ENCODE measurements at regions not wholly inside any gene's neighbourhood (a gene's known extent, or its start where the extent isn't known, plus 50 kb on each side); places are given as distances from the start of the nearest gene placed in this dataset.
"Not testable (repeated sequence)": the region's sequence is repeated elsewhere in the genome, so short reads cannot be mapped to it uniquely, and the experiment has no call there.

DNA sequence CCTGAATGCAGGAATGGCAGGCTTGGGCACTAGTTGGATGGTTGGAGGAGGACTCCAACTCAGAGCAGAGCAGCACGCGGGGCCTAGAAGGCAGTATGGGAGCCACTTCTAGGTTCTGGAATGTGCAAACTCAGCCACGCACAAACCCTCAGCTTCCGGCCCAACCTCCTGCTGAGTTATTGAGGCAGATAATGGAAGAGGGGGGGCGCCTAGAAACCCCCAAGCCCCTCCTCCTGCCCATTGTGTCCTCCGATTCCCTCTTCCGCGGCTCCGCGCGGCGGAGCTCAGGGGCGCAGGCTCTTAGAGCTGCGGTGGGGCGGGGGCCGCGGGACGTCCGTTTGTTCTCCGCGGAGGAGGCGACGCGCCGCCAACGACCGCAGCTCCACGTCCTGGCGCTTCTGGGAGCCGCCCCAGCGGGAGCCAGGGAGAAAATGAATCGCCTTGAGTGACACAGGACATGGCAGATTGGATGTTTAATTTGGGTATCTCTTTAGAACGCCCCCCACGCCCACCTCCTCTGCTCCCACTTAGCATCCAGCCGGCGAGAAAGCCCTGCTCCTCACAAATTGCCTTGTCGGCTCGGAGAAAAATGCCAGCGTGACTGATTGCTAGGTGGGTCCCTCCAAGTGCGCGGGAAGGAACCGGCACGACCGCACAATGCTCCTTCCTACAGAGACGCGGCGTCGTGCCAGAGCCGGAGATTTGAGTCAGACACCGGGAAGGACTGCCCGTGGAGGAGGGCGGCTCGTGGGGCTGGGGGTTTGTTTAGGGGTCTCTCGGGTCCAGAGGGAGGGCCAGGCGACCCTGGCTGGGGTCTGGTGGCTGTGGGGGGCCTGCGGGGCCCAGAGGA lies 144.6 kb downstream of the NECTIN1 start:
- H4K20me1 ChIP-seq (ENCODE audit: insufficient read depth, low read length) = no peaks in the 10 kb centered on the region
- DNase-seq (ENCODE audit: low read depth) (peak; percentile 89), FAIRE-seq (no peak)
- H3K9me3 ChIP-seq (ENCODE audit: insufficient read depth, low read depth, low read length) = peaks cover 2% of the 10 kb centered on the region
- Mint-ChIP-seq H3K4me3 (ENCODE audit: unreplicated experiment) (peak overlapping the region; percentile 82), H3K4me1 (ENCODE audit: low read depth, unreplicated experiment) (peaks cover 2% of the 10 kb centered on the region), H3K27me3 (ENCODE audit: low read depth, unreplicated experiment) (peaks cover 11% of the 10 kb centered on the region), H3K9me3 (ENCODE audit: unreplicated experiment) (peaks cover 6% of the 10 kb centered on the region), H3K36me3 (ENCODE audit: low read depth, unreplicated experiment) (no peaks in the 10 kb centered on the region), H3K27ac (ENCODE audit: unreplicated experiment) (peak overlapping the region; percentile 53)
- peak overlapping the region; percentile 76 for H3K9ac ChIP-seq (ENCODE audit: low read length)
- peak overlapping the region; percentile 88 for H2AFZ ChIP-seq (ENCODE audit: low read depth, low read length)
- no peaks in the 10 kb centered on the region for H3K79me2 ChIP-seq (ENCODE audit: insufficient read depth, low read length)
- no peak overlapping the region for H3K27ac ChIP-seq (ENCODE audit: low read depth, low read length)
- TF ChIP-seq EZH2 (IDR thresholded peaks at IDR 0.05; ENCODE audit: insufficient read depth, low read length) = no peak
- TF ChIP-seq, protein P1, sequence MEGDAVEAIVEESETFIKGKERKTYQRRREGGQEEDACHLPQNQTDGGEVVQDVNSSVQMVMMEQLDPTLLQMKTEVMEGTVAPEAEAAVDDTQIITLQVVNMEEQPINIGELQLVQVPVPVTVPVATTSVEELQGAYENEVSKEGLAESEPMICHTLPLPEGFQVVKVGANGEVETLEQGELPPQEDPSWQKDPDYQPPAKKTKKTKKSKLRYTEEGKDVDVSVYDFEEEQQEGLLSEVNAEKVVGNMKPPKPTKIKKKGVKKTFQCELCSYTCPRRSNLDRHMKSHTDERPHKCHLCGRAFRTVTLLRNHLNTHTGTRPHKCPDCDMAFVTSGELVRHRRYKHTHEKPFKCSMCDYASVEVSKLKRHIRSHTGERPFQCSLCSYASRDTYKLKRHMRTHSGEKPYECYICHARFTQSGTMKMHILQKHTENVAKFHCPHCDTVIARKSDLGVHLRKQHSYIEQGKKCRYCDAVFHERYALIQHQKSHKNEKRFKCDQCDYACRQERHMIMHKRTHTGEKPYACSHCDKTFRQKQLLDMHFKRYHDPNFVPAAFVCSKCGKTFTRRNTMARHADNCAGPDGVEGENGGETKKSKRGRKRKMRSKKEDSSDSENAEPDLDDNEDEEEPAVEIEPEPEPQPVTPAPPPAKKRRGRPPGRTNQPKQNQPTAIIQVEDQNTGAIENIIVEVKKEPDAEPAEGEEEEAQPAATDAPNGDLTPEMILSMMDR (IDR thresholded peaks at IDR 0.05; ENCODE audit: insufficient read depth, low read depth, low read length) = no peak
- H3K27me3 ChIP-seq (ENCODE audit: insufficient read depth, low read length) = no peaks in the 10 kb centered on the region
- H3K4me2 ChIP-seq (ENCODE audit: low read length) = peak overlapping the region; percentile 98
- no peaks in the 10 kb centered on the region for H3K36me3 ChIP-seq (ENCODE audit: insufficient read depth, low read length)
- H3K4me1 ChIP-seq (ENCODE audit: insufficient read depth, low read length) = peaks cover 17% of the 10 kb centered on the region
- peak overlapping the region; percentile 67 for H3K4me3 ChIP-seq (ENCODE audit: insufficient read depth, low read depth, low read length)

DNA sequence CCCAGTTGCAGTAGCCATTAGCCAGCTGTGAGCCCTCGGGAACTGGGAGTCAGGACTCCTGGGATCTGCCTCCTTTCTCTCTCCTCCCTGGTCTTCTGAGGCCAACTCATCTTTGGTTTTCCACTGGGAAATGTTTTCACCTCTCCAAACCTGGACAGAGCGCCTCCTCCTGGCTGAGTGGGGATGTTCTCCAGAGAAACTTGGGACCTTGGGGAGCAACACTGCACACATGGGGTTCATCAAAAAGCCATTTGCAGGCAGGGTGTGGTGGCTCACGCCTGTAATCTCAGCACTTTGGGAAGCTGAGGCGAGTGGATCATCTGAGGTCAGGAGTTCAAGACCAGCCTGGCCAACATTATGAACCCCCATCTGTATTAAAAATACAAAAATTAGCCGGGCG lies 145.4 kb downstream of the NECTIN1 start:
- peaks cover 2% of the 10 kb centered on the region for H3K9me3 ChIP-seq (ENCODE audit: insufficient read depth, low read depth, low read length)
- peak overlapping the region; percentile 98 for H3K4me2 ChIP-seq (ENCODE audit: low read length)
- H3K4me3 ChIP-seq (ENCODE audit: insufficient read depth, low read depth, low read length) = no peak overlapping the region
- Mint-ChIP-seq H3K4me1 (ENCODE audit: low read depth, unreplicated experiment) (peaks cover 2% of the 10 kb centered on the region), H3K9me3 (ENCODE audit: unreplicated experiment) (peaks cover 6% of the 10 kb centered on the region), H3K27me3 (ENCODE audit: low read depth, unreplicated experiment) (peaks cover 11% of the 10 kb centered on the region), H3K27ac (ENCODE audit: unreplicated experiment) (no peak overlapping the region), H3K4me3 (ENCODE audit: unreplicated experiment) (no peak overlapping the region), H3K36me3 (ENCODE audit: low read depth, unreplicated experiment) (no peaks in the 10 kb centered on the region)
- no peaks in the 10 kb centered on the region for H4K20me1 ChIP-seq (ENCODE audit: insufficient read depth, low read length)
- no peak overlapping the region for H2AFZ ChIP-seq (ENCODE audit: low read depth, low read length)
- H3K36me3 ChIP-seq (ENCODE audit: insufficient read depth, low read length) = no peaks in the 10 kb centered on the region
- H3K27me3 ChIP-seq (ENCODE audit: insufficient read depth, low read length) = no peaks in the 10 kb centered on the region
- no peaks in the 10 kb centered on the region for H3K79me2 ChIP-seq (ENCODE audit: insufficient read depth, low read length)
- no peak overlapping the region for H3K27ac ChIP-seq (ENCODE audit: low read depth, low read length)
- no peak for FAIRE-seq
- no peak overlapping the region for H3K9ac ChIP-seq (ENCODE audit: low read length)
- peaks cover 17% of the 10 kb centered on the region for H3K4me1 ChIP-seq (ENCODE audit: insufficient read depth, low read length)
- TF ChIP-seq EZH2 (IDR thresholded peaks at IDR 0.05; ENCODE audit: insufficient read depth, low read length) = no peak
- TF ChIP-seq, protein P1 (IDR thresholded peaks at IDR 0.05; ENCODE audit: insufficient read depth, low read depth, low read length) = no peak
- no peak for DNase-seq (ENCODE audit: low read depth)

DNA sequence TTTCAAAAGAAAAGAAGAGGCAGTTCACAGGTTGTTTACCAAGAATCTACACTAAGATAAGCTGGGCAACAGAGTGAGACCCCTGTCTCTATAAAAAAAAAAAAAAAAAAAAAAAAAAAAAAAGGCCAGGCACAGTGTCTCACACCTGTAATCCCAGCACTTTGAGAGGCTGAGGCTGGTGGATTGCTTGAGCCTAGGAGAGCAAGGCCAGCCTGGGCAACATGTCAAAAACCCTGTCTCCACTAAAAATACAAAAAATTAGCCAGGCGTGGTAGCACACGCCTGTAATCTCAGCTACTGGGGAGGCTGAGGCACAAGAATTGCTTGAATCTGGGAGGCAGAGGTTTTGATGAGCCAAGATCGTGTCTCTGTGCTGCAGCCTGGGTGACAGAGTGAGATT lies 147.6 kb downstream of the NECTIN1 start:
- not testable (repeated sequence) for H3K4me3 Mint-ChIP-seq (ENCODE audit: unreplicated experiment); DNase-seq (ENCODE audit: low read depth); H3K36me3 Mint-ChIP-seq (ENCODE audit: low read depth, unreplicated experiment); H3K27ac Mint-ChIP-seq (ENCODE audit: unreplicated experiment); H3K9me3 Mint-ChIP-seq (ENCODE audit: unreplicated experiment); H3K4me1 Mint-ChIP-seq (ENCODE audit: low read depth, unreplicated experiment); H3K79me2 ChIP-seq (ENCODE audit: insufficient read depth, low read length); H2AFZ ChIP-seq (ENCODE audit: low read depth, low read length); H4K20me1 ChIP-seq (ENCODE audit: insufficient read depth, low read length); FAIRE-seq; H3K27ac ChIP-seq (ENCODE audit: low read depth, low read length); H3K9ac ChIP-seq (ENCODE audit: low read length); H3K9me3 ChIP-seq (ENCODE audit: insufficient read depth, low read depth, low read length); H3K27me3 ChIP-seq (ENCODE audit: insufficient read depth, low read length); H3K4me3 ChIP-seq (ENCODE audit: insufficient read depth, low read depth, low read length); H3K4me2 ChIP-seq (ENCODE audit: low read length); H3K36me3 ChIP-seq (ENCODE audit: insufficient read depth, low read length)
- H3K4me1 ChIP-seq (ENCODE audit: insufficient read depth, low read length) = peaks cover 17% of the 10 kb centered on the region
- peaks cover 16% of the 10 kb centered on the region for H3K27me3 Mint-ChIP-seq (ENCODE audit: low read depth, unreplicated experiment)
